NB4 (cell line): ENCODE measurements at regions not wholly inside any gene's neighbourhood (a gene's known extent, or its start where the extent isn't known, plus 50 kb on each side); places are given as distances from the start of the nearest gene placed in this dataset.

Experiments
- DNase-seq: peaks from one replicate; pipeline ENCODE4 v3.0.0; 2010; ENCODE audit warnings: low read depth
- H3K4me3 ChIP-seq: one replicate; pipeline ENCODE4 v1.5.1; 2011; ENCODE audit warnings: mild to moderate bottlenecking, low read depth, low read length, moderate library complexity
- MYC ChIP-seq: IDR thresholded peaks from 2 replicates; pipeline ENCODE4 v1.6.1; 2011; ENCODE audit warnings: low read depth, low read length
- POLR2A ChIP-seq: IDR thresholded peaks from 2 replicates; pipeline ENCODE4 v1.6.1; 2011; ENCODE audit warnings: mild to moderate bottlenecking; ENCODE audit not compliant: insufficient read length; ENCODE audit errors: extremely low read depth
- TF ChIP-seq, protein P1 (sequence below): IDR thresholded peaks from 2 replicates; pipeline ENCODE4 v1.6.1; 2011; ENCODE audit warnings: low read depth, low read length
- TF ChIP-seq, protein P2 (sequence below): IDR thresholded peaks from one replicate; pipeline ENCODE4 v1.5.1; 2012; ENCODE audit warnings: low read depth, low read length

DNA sequence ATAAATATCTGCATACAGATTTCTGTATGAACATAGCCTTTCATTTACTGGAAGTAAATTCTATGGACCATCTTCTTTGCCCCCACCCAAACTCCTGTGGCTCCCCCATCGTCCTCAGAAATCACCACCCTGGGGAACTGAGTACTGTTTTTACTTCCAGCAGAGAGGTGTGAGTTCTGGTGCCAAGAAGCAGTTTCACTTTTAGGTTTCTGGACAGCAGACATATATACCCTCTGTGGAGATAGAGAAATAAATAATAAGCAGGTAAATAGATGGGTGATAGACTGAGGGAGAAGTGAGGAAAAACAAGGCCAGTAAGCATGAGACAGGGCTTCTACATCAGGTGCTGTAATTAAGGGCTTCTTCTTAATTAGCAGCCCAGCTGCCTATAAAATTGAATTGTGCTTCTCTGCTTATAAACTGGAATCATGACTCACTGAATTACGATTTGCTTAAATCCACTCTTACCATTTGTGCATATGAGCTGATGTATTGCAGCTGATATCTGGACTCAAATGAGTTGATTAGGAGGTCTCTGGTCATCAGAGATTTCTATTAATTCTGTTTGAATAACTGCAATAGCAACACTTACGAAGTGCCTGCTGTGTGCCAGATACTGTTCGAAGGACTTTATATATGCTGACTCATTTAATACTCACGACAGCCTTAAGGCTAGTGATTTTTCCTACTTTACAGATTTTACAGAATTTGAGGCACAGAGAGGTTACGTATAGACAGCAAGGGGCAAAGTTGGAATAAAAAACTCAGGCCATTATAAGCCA is 60.8 kb upstream of the DHX15 start:
- TF ChIP-seq MYC (no peak), POLR2A (no peak)
- TF ChIP-seq, protein P1, sequence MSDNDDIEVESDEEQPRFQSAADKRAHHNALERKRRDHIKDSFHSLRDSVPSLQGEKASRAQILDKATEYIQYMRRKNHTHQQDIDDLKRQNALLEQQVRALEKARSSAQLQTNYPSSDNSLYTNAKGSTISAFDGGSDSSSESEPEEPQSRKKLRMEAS: no peak
- TF ChIP-seq, protein P2, sequence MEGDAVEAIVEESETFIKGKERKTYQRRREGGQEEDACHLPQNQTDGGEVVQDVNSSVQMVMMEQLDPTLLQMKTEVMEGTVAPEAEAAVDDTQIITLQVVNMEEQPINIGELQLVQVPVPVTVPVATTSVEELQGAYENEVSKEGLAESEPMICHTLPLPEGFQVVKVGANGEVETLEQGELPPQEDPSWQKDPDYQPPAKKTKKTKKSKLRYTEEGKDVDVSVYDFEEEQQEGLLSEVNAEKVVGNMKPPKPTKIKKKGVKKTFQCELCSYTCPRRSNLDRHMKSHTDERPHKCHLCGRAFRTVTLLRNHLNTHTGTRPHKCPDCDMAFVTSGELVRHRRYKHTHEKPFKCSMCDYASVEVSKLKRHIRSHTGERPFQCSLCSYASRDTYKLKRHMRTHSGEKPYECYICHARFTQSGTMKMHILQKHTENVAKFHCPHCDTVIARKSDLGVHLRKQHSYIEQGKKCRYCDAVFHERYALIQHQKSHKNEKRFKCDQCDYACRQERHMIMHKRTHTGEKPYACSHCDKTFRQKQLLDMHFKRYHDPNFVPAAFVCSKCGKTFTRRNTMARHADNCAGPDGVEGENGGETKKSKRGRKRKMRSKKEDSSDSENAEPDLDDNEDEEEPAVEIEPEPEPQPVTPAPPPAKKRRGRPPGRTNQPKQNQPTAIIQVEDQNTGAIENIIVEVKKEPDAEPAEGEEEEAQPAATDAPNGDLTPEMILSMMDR: no peak
- DNase-seq: no peak
- no peak overlapping the region for H3K4me3 ChIP-seq

DNA sequence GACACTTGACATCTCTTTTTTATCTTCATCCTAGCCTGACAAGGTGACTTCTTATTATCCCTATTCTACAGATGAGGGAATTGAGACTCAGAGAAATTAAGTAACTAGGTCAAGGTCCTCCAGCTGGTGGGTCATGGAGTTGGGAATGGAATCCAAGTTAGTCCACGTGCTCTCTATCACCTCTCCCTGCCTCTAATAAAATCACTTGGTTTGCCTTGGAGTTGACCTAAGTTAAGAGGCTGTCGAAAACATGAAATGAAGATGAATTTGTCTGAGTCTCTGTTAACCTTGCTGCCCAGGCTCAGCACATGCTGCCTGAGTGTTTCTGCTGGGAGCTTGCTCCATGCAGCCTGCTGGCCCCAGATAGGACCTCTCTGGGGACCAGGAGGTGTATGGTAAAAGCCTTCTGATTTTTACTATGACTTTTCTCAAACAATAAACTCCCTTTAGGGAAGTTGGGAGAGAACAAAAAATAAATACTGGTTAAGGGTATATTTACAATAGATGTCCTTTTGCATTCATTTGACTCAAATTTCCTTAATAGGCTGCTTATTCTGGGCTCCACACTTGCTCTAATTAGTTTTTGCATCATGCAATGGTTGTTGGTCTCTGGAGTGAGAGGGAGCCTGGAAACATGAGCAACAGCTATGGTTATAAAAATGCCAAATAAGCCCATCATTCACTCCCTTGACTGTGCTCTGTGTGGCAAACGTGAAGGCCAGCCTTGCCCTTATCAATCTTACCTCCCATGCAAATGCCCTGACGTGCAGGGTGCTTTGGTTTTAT is 61.6 kb upstream of the DHX15 start:
- TF ChIP-seq, protein P2: no peak
- TF ChIP-seq MYC (no peak), POLR2A (no peak)
- TF ChIP-seq, protein P1: no peak
- H3K4me3 ChIP-seq: no peak overlapping the region
- DNase-seq: no peak

DNA sequence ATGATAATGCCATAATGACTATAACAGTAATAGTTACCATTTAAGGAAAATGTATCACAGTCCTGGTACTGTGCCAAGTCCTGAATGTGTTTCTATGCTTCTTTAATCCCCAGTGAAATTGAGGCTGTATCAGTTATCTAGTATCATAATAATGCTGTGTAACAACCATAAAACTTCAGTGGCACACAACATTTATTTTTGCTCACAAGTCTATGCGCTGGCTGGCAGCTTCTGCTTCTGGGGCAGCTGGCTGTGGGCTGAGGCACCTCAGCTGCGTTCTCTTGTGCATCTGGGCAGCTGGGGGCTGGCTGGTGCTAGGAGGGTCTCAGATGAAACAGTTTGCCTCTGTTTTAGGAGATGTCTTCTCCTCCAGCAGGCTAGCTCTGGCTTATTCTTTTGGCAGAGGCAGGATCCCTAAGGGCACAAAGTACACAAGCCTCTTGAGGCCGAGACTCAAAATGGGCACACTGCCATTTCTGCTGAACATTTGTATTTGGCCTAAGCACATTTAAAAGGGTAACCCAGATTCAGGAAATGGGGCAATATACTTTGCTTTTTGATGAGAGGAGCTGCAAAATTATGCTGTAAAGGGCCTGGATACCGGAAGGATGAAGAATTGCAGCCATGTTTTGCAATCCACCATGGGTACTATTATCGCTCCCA is 62.6 kb upstream of the DHX15 start:
- H3K4me3 ChIP-seq: no peak overlapping the region
- DNase-seq: no peak
- TF ChIP-seq, protein P2: no peak
- TF ChIP-seq, protein P1: no peak
- TF ChIP-seq MYC (no peak), POLR2A (no peak)

DNA sequence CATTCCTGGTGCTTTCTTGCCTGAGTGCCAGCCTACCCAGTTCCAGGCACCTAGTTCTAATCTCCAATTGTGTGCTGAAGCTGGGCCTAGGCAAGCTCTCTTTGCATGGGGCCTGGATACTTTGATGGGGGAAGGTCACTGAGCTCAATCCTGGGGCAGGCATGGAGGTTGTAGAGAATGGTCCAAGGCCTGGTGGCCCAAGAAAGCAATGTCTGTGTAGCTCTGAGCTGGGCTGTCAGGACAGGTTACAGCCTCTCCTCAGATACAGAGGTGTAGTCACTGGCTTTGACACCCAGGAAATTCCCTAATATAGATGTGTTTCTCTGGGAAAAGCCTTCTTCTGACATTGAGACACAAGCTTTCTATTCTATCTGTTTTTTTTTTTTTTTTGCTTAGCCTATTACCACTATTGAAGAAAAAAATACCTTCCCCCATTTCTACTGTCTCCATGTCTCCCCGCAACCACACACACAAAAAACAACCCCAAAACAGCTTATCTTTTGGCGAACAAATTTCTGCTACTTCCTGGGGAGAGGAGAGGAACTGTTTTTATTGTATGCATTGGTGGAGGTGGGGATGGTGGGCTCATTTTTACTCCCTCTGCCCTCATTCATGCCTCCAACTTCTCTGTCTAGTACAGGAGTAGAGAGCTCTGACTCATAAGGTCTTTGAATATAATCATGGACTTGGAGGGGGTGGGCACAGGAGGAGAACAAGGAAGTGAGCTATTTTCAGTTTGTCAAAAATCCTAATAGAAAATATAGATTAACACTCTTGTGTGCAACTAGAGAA is 66.7 kb upstream of the DHX15 start:
- TF ChIP-seq, protein P1: no peak
- TF ChIP-seq MYC: no peak
- TF ChIP-seq, protein P2: no peak
- H3K4me3 ChIP-seq: no peak overlapping the region
- DNase-seq: peak; percentile 24

DNA sequence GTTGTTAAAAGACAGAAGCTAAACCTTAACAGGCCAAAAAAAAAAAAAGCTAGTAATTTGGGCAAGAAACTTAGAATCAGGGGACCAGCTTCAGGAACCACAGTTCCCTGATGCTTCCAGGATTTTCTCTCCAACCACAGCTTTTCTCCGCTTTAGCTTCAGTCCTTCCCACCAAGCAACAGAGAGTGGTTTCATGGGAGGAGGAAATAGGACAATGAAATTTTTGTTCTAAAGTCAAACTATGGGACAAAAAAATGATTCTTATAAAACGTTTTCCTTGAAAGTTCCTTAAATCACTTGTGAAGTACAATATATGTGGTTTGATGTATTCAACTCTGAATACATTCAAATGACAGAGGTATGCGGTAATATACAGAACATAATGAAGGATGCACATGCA is 71.0 kb upstream of the DHX15 start:
- no peak for DNase-seq
- TF ChIP-seq, protein P2: no peak
- TF ChIP-seq, protein P1: no peak
- TF ChIP-seq POLR2A (no peak), MYC (no peak)
- H3K4me3 ChIP-seq: no peak overlapping the region
